Loucy (cell line): ENCODE measurements at regions not wholly inside any gene's neighbourhood (a gene's known extent, or its start where the extent isn't known, plus 50 kb on each side); places are given as distances from the start of the nearest gene placed in this dataset.

ENCODE experiments used
- H2AFZ ChIP-seq: fragments of 200-600 bp; sonication (generic); 2 replicates; pipeline ENCODE4 v1.6.0; 2016; ENCODE audit warnings: antibody characterized with exemption, mild to moderate bottlenecking, low read length, moderate library complexity
- H3F3A ChIP-seq: fragments of 200-600 bp; 2 replicates; pipeline ENCODE4 v1.6.0; 2016; ENCODE audit warnings: antibody characterized with exemption, low read depth, mild to moderate bottlenecking
- H3K27me3 ChIP-seq: fragments of 200-600 bp; sonication (generic); 2 replicates; pipeline ENCODE4 v1.6.1; 2014; ENCODE audit warnings: low read length, mild to moderate bottlenecking; ENCODE audit not compliant: insufficient read depth, poor library complexity, severe bottlenecking
- H3K36me3 ChIP-seq: fragments of 200-600 bp; sonication (generic); 2 replicates; pipeline ENCODE4 v1.6.1; 2016; ENCODE audit warnings: low read length; ENCODE audit not compliant: insufficient read depth
- H3K4me1 ChIP-seq: fragments of 200-600 bp; sonication (generic); 2 replicates; pipeline ENCODE4 v1.5.1; 2014; ENCODE audit warnings: low read length, mild to moderate bottlenecking; ENCODE audit not compliant: insufficient read depth, poor library complexity, severe bottlenecking
- H3K4me2 ChIP-seq: fragments of 200-600 bp; sonication (generic); 2 replicates; pipeline ENCODE4 v1.6.0; 2014; ENCODE audit warnings: antibody characterized with exemption, low read length, low read depth, mild to moderate bottlenecking; ENCODE audit not compliant: poor library complexity, severe bottlenecking
- H3K4me3 ChIP-seq: fragments of 200-600 bp; sonication (generic); 2 replicates; pipeline ENCODE4 v1.5.1; 2014; ENCODE audit warnings: low read length, mild to moderate bottlenecking, mixed read lengths; ENCODE audit not compliant: poor library complexity, severe bottlenecking
- H3K79me2 ChIP-seq: fragments of 200-600 bp; sonication (generic); 2 replicates; pipeline ENCODE4 v1.6.1; 2014; ENCODE audit warnings: low read length; ENCODE audit not compliant: insufficient read depth
- H3K9ac ChIP-seq: fragments of 200-600 bp; sonication (generic); 2 replicates; pipeline ENCODE4 v1.6.0; 2014; ENCODE audit warnings: mild to moderate bottlenecking, low read depth, low read length, moderate library complexity; ENCODE audit not compliant: poor library complexity, severe bottlenecking
- H3K9me2 ChIP-seq: fragments of 200-600 bp; sonication (generic); replicated peaks from 2 replicates; pipeline ENCODE4 v1.6.1; 2016; ENCODE audit warnings: low read depth, low read length, mixed read lengths
- H3K9me3 ChIP-seq: fragments of 200-600 bp; sonication (generic); 2 replicates; pipeline ENCODE4 v1.6.1; 2014; ENCODE audit warnings: mild to moderate bottlenecking, antibody characterized with exemption, low read length, low read depth; ENCODE audit not compliant: insufficient read depth
- H4K20me1 ChIP-seq: fragments of 200-600 bp; sonication (generic); 2 replicates; pipeline ENCODE4 v1.6.0; 2014; ENCODE audit warnings: antibody characterized with exemption, low read length, mild to moderate bottlenecking; ENCODE audit not compliant: insufficient read depth, poor library complexity, severe bottlenecking
- EZH2phosphoT487 ChIP-seq: fragments of 200-600 bp; IDR thresholded peaks from 2 replicates; pipeline ENCODE4 v1.6.1; 2018; ENCODE audit warnings: antibody characterized with exemption, mild to moderate bottlenecking, moderate library complexity, borderline replicate concordance
- TF ChIP-seq, protein P1 (sequence below): fragments of 200-600 bp; sonication (generic); conservative IDR thresholded peaks from 2 replicates; pipeline ENCODE4 v1.5.1; 2014; ENCODE audit warnings: mild to moderate bottlenecking, antibody characterized with exemption, low read length

DNA sequence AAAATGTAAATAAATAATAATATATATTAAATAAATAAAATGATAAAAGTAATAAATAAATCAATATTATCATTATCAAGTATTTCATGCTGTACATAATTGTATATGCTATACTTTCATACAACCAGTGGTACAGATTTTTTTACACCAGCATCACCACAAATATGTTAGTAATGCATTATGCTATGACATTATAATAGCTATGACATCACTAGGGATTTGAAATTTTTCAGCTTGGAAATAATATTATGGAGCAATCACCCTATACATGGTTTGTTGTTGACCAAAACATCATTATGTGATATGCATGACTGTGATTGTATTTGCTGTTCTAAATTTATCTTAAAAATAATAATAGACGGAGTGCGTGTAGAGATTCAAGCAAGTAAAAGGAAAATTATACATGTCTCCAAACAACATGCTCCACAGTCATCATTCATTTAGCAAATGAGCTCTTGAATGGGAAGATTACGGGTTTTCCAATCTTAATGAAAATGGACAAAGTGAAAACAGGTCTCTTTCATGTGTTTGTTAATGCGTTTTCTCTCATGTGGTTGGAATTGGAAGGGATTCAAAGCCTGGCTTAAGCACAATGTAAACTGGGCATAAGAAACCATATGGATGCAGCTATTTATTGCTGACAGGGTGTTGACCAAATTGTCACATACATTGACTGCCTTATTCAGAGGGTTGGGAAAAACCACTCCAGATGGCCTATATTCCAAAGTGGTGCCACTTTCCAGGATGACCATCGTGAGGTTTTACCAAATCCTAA is 643.0 kb upstream of the RGMB start:
- no peaks in the 10 kb centered on the region for H3K79me2 ChIP-seq
- H3K4me3 ChIP-seq: no peak overlapping the region
- H4K20me1 ChIP-seq: no peaks in the 10 kb centered on the region
- no peak overlapping the region for H2AFZ ChIP-seq
- no peaks in the 10 kb centered on the region for H3K9me3 ChIP-seq
- no peaks in the 10 kb centered on the region for H3K36me3 ChIP-seq
- no peaks in the 10 kb centered on the region for H3F3A ChIP-seq
- H3K9me2 ChIP-seq: no peaks in the 10 kb centered on the region
- no peak overlapping the region for H3K9ac ChIP-seq
- H3K4me1 ChIP-seq: no peaks in the 10 kb centered on the region
- no peaks in the 10 kb centered on the region for H3K27me3 ChIP-seq
- no peak overlapping the region for H3K4me2 ChIP-seq
- TF ChIP-seq EZH2phosphoT487: no peak
- TF ChIP-seq, protein P1, sequence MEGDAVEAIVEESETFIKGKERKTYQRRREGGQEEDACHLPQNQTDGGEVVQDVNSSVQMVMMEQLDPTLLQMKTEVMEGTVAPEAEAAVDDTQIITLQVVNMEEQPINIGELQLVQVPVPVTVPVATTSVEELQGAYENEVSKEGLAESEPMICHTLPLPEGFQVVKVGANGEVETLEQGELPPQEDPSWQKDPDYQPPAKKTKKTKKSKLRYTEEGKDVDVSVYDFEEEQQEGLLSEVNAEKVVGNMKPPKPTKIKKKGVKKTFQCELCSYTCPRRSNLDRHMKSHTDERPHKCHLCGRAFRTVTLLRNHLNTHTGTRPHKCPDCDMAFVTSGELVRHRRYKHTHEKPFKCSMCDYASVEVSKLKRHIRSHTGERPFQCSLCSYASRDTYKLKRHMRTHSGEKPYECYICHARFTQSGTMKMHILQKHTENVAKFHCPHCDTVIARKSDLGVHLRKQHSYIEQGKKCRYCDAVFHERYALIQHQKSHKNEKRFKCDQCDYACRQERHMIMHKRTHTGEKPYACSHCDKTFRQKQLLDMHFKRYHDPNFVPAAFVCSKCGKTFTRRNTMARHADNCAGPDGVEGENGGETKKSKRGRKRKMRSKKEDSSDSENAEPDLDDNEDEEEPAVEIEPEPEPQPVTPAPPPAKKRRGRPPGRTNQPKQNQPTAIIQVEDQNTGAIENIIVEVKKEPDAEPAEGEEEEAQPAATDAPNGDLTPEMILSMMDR: no peak

DNA sequence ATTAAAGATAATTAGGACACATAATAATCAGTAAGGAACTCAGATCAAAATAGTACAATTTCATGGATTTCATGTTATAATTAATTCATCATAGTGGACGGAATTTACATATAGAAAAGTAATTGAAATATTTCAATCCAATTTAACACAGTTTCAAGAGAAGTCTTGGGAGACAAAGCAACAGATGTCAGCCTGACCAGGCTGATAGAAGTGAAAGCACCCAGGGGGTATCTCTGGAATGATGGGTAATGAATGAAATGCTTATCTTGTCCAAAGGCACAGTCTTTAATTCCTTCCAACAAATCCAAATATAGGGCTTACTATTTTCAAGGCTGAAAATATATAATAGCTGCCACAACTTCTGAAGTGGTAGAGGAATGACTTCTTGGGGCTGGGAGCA is 629.3 kb upstream of the RGMB start:
- no peaks in the 10 kb centered on the region for H3K27me3 ChIP-seq
- H3K4me2 ChIP-seq: no peak overlapping the region
- H3F3A ChIP-seq: no peaks in the 10 kb centered on the region

DNA sequence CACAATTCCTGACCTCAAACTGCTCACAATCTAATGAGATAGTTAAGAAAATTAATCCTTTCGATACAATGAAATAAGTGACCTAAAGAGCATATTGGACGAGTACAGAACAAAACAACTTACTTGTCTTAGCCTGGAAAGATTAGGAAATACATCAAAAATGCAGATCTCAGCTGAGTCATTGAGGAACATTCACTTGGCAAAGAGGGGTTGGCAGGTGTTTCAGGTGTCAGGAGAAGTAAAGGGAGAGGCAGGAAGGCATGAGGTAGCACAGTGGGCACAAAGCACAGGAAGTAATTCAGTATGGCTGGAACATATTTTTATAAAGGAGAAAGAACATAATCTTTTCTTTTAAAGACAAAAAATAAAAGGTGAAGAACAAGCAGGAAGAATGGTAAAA is 628.8 kb upstream of the RGMB start:
- H3K79me2 ChIP-seq: no peaks in the 10 kb centered on the region
- H3K9me3 ChIP-seq: no peaks in the 10 kb centered on the region
- no peaks in the 10 kb centered on the region for H3K4me1 ChIP-seq
- no peak overlapping the region for H3K4me3 ChIP-seq
- no peaks in the 10 kb centered on the region for H3K9me2 ChIP-seq
- no peaks in the 10 kb centered on the region for H3F3A ChIP-seq
- H4K20me1 ChIP-seq: no peaks in the 10 kb centered on the region
- no peak overlapping the region for H2AFZ ChIP-seq
- H3K27me3 ChIP-seq: no peaks in the 10 kb centered on the region
- H3K9ac ChIP-seq: no peak overlapping the region
- no peak overlapping the region for H3K4me2 ChIP-seq
- TF ChIP-seq, protein P1: no peak
- no peak for TF ChIP-seq EZH2phosphoT487
- no peaks in the 10 kb centered on the region for H3K36me3 ChIP-seq

More for the DNA sequence above, 629.3 kb upstream of the RGMB start:
- H3K79me2 ChIP-seq: no peaks in the 10 kb centered on the region
- H3K9me3 ChIP-seq: no peaks in the 10 kb centered on the region
- H2AFZ ChIP-seq: no peak overlapping the region
- no peak overlapping the region for H3K9ac ChIP-seq
- no peaks in the 10 kb centered on the region for H4K20me1 ChIP-seq
- TF ChIP-seq EZH2phosphoT487: no peak
- TF ChIP-seq, protein P1: no peak
- H3K4me3 ChIP-seq: no peak overlapping the region
- no peaks in the 10 kb centered on the region for H3K36me3 ChIP-seq
- H3K9me2 ChIP-seq: no peaks in the 10 kb centered on the region
- H3K4me1 ChIP-seq: no peaks in the 10 kb centered on the region
